Endothelial cell of umbilical vein (primary cell): ENCODE measurements at regions not wholly inside any gene's neighbourhood (a gene's known extent, or its start where the extent isn't known, plus 50 kb on each side); places are given as distances from the start of the nearest gene placed in this dataset.

ENCODE experiments used
- EZH2 ChIP-seq: IDR thresholded peaks from 2 replicates; pipeline ENCODE4 v1.6.1; 2012; ENCODE audit warnings: borderline replicate concordance, low read depth, mild to moderate bottlenecking, moderate library complexity, low read length, inconsistent platforms; ENCODE audit not compliant: severe bottlenecking
- MYC ChIP-seq: IDR thresholded peaks from one replicate; pipeline ENCODE4 v1.6.1; 2011; ENCODE audit warnings: mild to moderate bottlenecking, low read depth, low read length
- POLR2A ChIP-seq: IDR thresholded peaks from 2 replicates; pipeline ENCODE4 v1.6.1; 2012; ENCODE audit warnings: low read depth, mild to moderate bottlenecking, control low read depth, low read length
- TF ChIP-seq, protein P1 (sequence below), 2 donors: IDR thresholded peaks; 1 replicate in 1 of 2; 2 replicates in 1 of 2; pipeline ENCODE4 v1.5.1; 2011; ENCODE audit warnings: low read length in 2 of 2, mild to moderate bottlenecking in 2 of 2, moderate library complexity in 2 of 2, control low read depth in 1 of 2, inconsistent platforms in 1 of 2, low read depth in 1 of 2; ENCODE audit not compliant: insufficient read depth in 1 of 2; ENCODE audit errors: extremely low read depth in 1 of 2

DNA sequence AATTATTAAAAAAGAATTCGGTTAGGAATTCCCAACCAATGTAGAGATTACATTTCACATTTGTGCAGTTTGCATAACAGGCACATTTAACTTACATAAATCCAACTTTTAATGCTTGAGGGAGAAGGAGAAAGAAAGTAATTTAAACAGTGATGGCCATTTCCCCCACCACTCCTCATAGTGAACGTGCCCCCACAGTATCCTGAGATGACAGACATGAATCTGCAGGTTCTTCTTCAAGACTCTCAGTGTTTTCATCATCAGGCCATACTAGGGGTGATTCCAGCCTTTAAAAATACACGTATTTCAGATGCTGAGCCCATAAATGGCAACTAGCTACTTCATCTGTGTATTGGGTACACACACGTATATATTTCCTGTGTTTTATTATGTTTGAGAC, 51.3 kb upstream of the WIPF1 start:
- TF ChIP-seq MYC: no peak
- TF ChIP-seq, protein P1, sequence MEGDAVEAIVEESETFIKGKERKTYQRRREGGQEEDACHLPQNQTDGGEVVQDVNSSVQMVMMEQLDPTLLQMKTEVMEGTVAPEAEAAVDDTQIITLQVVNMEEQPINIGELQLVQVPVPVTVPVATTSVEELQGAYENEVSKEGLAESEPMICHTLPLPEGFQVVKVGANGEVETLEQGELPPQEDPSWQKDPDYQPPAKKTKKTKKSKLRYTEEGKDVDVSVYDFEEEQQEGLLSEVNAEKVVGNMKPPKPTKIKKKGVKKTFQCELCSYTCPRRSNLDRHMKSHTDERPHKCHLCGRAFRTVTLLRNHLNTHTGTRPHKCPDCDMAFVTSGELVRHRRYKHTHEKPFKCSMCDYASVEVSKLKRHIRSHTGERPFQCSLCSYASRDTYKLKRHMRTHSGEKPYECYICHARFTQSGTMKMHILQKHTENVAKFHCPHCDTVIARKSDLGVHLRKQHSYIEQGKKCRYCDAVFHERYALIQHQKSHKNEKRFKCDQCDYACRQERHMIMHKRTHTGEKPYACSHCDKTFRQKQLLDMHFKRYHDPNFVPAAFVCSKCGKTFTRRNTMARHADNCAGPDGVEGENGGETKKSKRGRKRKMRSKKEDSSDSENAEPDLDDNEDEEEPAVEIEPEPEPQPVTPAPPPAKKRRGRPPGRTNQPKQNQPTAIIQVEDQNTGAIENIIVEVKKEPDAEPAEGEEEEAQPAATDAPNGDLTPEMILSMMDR (IDR thresholded peaks at IDR 0.05; ENCODE audit: extremely low read depth in 1 of 2, insufficient read depth in 1 of 2, low read depth in 1 of 2, low read length in 2 of 2): no peak
- no peak for TF ChIP-seq EZH2
- TF ChIP-seq POLR2A: no peak
